ENCODE measurements at regions not wholly inside any gene's neighbourhood (a gene's known extent, or its start where the extent isn't known, plus 50 kb on each side); places are given as distances from the start of the nearest gene placed in this dataset.
"Not testable (repeated sequence)": the region's sequence is repeated elsewhere in the genome, so short reads cannot be mapped to it uniquely, and the experiment has no call there.

GRCh38 chr2:167646557-167646956 is 600.8 kb downstream of the STK39 start:
- DNase-seq (no peak), ATAC-seq (ENCODE audit: poor library complexity) (no peak)
- no peak overlapping the region for H3K4me3 Mint-ChIP-seq
- Histone ChIP-seq H3K27me3 (ENCODE audit: control insufficient read depth in 1 of 2, insufficient read depth in 2 of 2, low read length in 2 of 2) (no peaks in the 10 kb centered on the region), H3K27ac (ENCODE audit: low read depth in 1 of 2, low read length in 2 of 2) (no peak overlapping the region), H3K36me3 (ENCODE audit: insufficient read depth, low read length) (no peaks in the 10 kb centered on the region), H3K4me3 (ENCODE audit: low read length) (no peak overlapping the region), H3K9me3 (ENCODE audit: control insufficient read depth in 1 of 2, insufficient read depth in 1 of 2, low read length in 2 of 2) (no peaks in the 10 kb centered on the region), H3K4me1 (ENCODE audit: insufficient read depth, low read length) (no peaks in the 10 kb centered on the region)
- TF ChIP-seq CTCF (IDR thresholded peaks at IDR 0.05) = no peak
- H3K36me3 Mint-ChIP-seq (ENCODE audit: low read depth) = no peaks in the 10 kb centered on the region
- POLR2A ChIA-PET = no interaction called here
- CTCF ChIA-PET = no interaction called here
- no peak overlapping the region for H3K27ac Mint-ChIP-seq
- no peaks in the 10 kb centered on the region for H3K27me3 Mint-ChIP-seq
- no peaks in the 10 kb centered on the region for H3K4me1 Mint-ChIP-seq (ENCODE audit: low read depth)
- intact Hi-C loops (cut with DNase I, micrococcal nuclease) = no loop called here
- H3K9me3 Mint-ChIP-seq = no peaks in the 10 kb centered on the region

- H3K4me1 Mint-ChIP-seq (ENCODE audit: low read depth) = no peaks in the 10 kb centered on the region
- no peaks in the 10 kb centered on the region for H3K9me3 ChIP-seq (ENCODE audit: control insufficient read depth in 1 of 2, insufficient read depth in 1 of 2, low read length in 2 of 2)
- H3K4me1 ChIP-seq (ENCODE audit: insufficient read depth, low read length) = no peaks in the 10 kb centered on the region
- ATAC-seq (ENCODE audit: poor library complexity) = no peak
- intact Hi-C loops (cut with DNase I, micrococcal nuclease) = no loop called here
- no peaks in the 10 kb centered on the region for H3K27me3 ChIP-seq (ENCODE audit: control insufficient read depth in 1 of 2, insufficient read depth in 2 of 2, low read length in 2 of 2)
- H3K4me3 ChIP-seq (ENCODE audit: low read length) = no peak overlapping the region
- POLR2A ChIA-PET = no interaction called here
- peaks cover 3% of the 10 kb centered on the region for H3K9me3 Mint-ChIP-seq
- no peak for TF ChIP-seq CTCF (IDR thresholded peaks at IDR 0.05)
- H3K36me3 ChIP-seq (ENCODE audit: insufficient read depth, low read length) = no peaks in the 10 kb centered on the region
- H3K27ac ChIP-seq (ENCODE audit: low read depth in 1 of 2, low read length in 2 of 2) = no peak overlapping the region
- H3K27me3 Mint-ChIP-seq = no peaks in the 10 kb centered on the region
- H3K36me3 Mint-ChIP-seq (ENCODE audit: low read depth) = no peaks in the 10 kb centered on the region
- no peak overlapping the region for H3K27ac Mint-ChIP-seq
- CTCF ChIA-PET = no interaction called here
- no peak for DNase-seq
- H3K4me3 Mint-ChIP-seq = no peak overlapping the region
Measured at GRCh38 chr2:167640096-167640495, 607.3 kb downstream of the STK39 start.

- Histone ChIP-seq H3K27me3 (ENCODE audit: control insufficient read depth in 1 of 2, insufficient read depth in 2 of 2, low read length in 2 of 2) (no peaks in the 10 kb centered on the region), H3K9me3 (ENCODE audit: control insufficient read depth in 1 of 2, insufficient read depth in 1 of 2, low read length in 2 of 2) (no peaks in the 10 kb centered on the region), H3K4me3 (ENCODE audit: low read length) (no peak overlapping the region), H3K4me1 (ENCODE audit: insufficient read depth, low read length) (no peaks in the 10 kb centered on the region), H3K36me3 (ENCODE audit: insufficient read depth, low read length) (no peaks in the 10 kb centered on the region), H3K27ac (ENCODE audit: low read depth in 1 of 2, low read length in 2 of 2) (no peak overlapping the region)
- Mint-ChIP-seq H3K4me3 (no peak overlapping the region), H3K36me3 (ENCODE audit: low read depth) (no peaks in the 10 kb centered on the region), H3K4me1 (ENCODE audit: low read depth) (no peaks in the 10 kb centered on the region), H3K9me3 (peaks cover 6% of the 10 kb centered on the region), H3K27ac (no peak overlapping the region), H3K27me3 (no peaks in the 10 kb centered on the region)
- intact Hi-C loops (cut with DNase I, micrococcal nuclease) = no loop called here
- TF ChIP-seq CTCF (IDR thresholded peaks at IDR 0.05) = no peak
- DNase-seq = no peak
- ChIA-PET CTCF (no interaction called here), POLR2A (no interaction called here)
- ATAC-seq (ENCODE audit: poor library complexity) = no peak
Measured at GRCh38 chr2:167637741-167638140, 609.7 kb downstream of the STK39 start.

- H3K27ac Mint-ChIP-seq; H3K4me1 Mint-ChIP-seq (ENCODE audit: low read depth); DNase-seq; H3K9me3 ChIP-seq (ENCODE audit: control insufficient read depth in 1 of 2, insufficient read depth in 1 of 2, low read length in 2 of 2); POLR2A ChIA-PET; H3K4me3 ChIP-seq (ENCODE audit: low read length); H3K27ac ChIP-seq (ENCODE audit: low read depth in 1 of 2, low read length in 2 of 2); H3K36me3 ChIP-seq (ENCODE audit: insufficient read depth, low read length); ATAC-seq (ENCODE audit: poor library complexity); CTCF ChIA-PET; H3K36me3 Mint-ChIP-seq (ENCODE audit: low read depth); H3K9me3 Mint-ChIP-seq; H3K4me3 Mint-ChIP-seq; H3K4me1 ChIP-seq (ENCODE audit: insufficient read depth, low read length); H3K27me3 Mint-ChIP-seq; intact Hi-C loops (cut with DNase I, micrococcal nuclease); H3K27me3 ChIP-seq (ENCODE audit: control insufficient read depth in 1 of 2, insufficient read depth in 2 of 2, low read length in 2 of 2): not testable (repeated sequence)
Measured at GRCh38 chr2:167632271-167632670, 615.1 kb downstream of the STK39 start.

All from CD4-positive, alpha-beta T cell (primary cell).